Psoas muscle (tissue), 7 donors: ENCODE measurements at regions not wholly inside any gene's neighbourhood (a gene's known extent, or its start where the extent isn't known, plus 50 kb on each side); places are given as distances from the start of the nearest gene placed in this dataset.

ENCODE experiments used
- ATAC-seq, 4 donors: fragments of 200-7000 bp; cut with Tn5 transposase; one replicate each; pipeline ENCODE4 v1.9.1; 2020; ENCODE audit warnings: moderate library complexity in 3 of 4, mild to moderate bottlenecking in 2 of 4
- DNase-seq, 2 donors: peaks; one replicate each; pipeline ENCODE4 v3.0.0-alpha.2; 2020
- H3K27ac ChIP-seq: fragments of 200-600 bp; one replicate; pipeline ENCODE4 v1.8.0; 2022
- H3K27me3 ChIP-seq, 3 donors: fragments of 200-600 bp in 1 of 3; one replicate each; pipeline versions ENCODE4 v1.6.1 to v1.8.0; 2013 to 2022; ENCODE audit warnings: low read length in 2 of 3, mild to moderate bottlenecking in 2 of 3, moderate library complexity in 1 of 3; ENCODE audit not compliant: insufficient read depth in 3 of 3
- H3K36me3 ChIP-seq, 2 donors: fragments of 200-600 bp in 1 of 2; one replicate each; pipeline versions ENCODE4 v1.6.1 to v1.8.0; 2013 to 2022; ENCODE audit warnings: low read depth in 1 of 2, mild to moderate bottlenecking in 1 of 2, moderate library complexity in 1 of 2; ENCODE audit not compliant: insufficient read depth in 1 of 2
- H3K4me1 ChIP-seq: fragments of 200-600 bp; one replicate; pipeline ENCODE4 v1.8.0; 2022
- H3K4me3 ChIP-seq: fragments of 200-600 bp; one replicate; pipeline ENCODE4 v1.8.0; 2022; ENCODE audit warnings: mild to moderate bottlenecking
- H3K9me3 ChIP-seq: fragments of 200-600 bp; one replicate; pipeline ENCODE4 v1.8.0; 2022
- WGBS, 3 donors: extraction: QIAGEN DNeasy Blood & Tissue Kit; methylation state at CpG; one replicate each; pipeline versions ENCODE4 v1.1.6 to v1.1.7; 2013; 5-methylcytosine and 5-hydroxymethylcytosine counted together
- intact Hi-C, 2 donors: fragments of 100-400 bp; cut with DNase I; formaldehyde crosslinking; loops; one replicate each; pipeline versions ENCODE4 v1.11.0 to v1.14.2; 2022
- TF ChIP-seq, protein P1 (sequence below): fragments of 200-600 bp; IDR thresholded peaks from one replicate; pipeline ENCODE4 v1.8.0; 2022; ENCODE audit warnings: antibody characterized with exemption
- donor health status: healthy with polysubstance abuse.
- donor health status: DM: no; HTN: no; CAD: no; lungs with moderate emphysema.
- donor health status: Bipolar disorder and iron deficiency.
- donor health status: healthy.
- donor health status: DM: yes; HTN: yes; CAD: no.
- donor health status: DM: no; HTN: no; CAD: no.
- donor health status: DM: yes; HTN: yes; CAD: no.

DNA sequence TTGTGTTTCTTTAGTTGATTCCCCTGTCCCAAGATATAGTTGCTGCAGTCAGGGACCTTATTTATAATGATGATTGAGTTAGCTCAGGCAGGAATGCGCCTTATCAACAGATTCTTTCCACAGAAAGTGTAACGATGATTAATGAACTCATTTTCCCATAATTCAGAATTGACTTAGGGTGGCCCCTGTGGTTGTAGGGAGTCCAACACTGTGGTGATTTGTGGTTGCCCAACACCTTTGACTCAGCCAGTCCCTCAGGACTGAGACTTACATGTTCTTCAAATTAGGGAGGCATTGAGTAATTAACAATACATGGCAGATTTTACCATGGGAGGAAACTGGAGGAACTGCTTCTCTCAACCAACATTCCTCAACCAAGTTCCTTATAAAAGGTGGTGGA is 221.9 kb downstream of the GABRG2 start:
- DNase-seq = no peak

DNA sequence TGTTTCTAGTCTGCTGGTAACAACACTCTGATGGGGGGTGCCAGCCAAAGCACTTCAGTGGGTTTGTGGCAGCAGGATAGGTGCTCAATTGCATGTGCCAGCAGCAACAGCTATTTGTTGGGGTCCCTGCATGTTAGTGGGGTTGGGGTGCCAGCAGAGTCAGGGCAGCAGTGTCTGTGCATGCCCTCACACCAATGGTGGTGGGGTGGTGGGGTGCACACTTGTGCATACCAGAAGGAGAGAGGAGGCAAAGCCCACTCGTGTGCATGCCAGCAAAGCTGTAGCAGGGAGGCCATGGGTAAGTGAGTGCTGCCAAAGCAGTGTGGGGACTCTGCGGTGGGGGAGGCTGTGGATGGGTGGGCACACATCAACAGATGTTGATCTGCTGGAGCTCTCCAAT is 232.2 kb downstream of the GABRG2 start:
- TF ChIP-seq, protein P1, sequence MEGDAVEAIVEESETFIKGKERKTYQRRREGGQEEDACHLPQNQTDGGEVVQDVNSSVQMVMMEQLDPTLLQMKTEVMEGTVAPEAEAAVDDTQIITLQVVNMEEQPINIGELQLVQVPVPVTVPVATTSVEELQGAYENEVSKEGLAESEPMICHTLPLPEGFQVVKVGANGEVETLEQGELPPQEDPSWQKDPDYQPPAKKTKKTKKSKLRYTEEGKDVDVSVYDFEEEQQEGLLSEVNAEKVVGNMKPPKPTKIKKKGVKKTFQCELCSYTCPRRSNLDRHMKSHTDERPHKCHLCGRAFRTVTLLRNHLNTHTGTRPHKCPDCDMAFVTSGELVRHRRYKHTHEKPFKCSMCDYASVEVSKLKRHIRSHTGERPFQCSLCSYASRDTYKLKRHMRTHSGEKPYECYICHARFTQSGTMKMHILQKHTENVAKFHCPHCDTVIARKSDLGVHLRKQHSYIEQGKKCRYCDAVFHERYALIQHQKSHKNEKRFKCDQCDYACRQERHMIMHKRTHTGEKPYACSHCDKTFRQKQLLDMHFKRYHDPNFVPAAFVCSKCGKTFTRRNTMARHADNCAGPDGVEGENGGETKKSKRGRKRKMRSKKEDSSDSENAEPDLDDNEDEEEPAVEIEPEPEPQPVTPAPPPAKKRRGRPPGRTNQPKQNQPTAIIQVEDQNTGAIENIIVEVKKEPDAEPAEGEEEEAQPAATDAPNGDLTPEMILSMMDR = no peak
- DNase-seq (no peak), ATAC-seq (no peak)
- H3K9me3 ChIP-seq = no peaks in the 10 kb centered on the region
- no peaks in the 10 kb centered on the region for H3K27me3 ChIP-seq
- no peaks in the 10 kb centered on the region for H3K4me1 ChIP-seq
- no peak overlapping the region for H3K27ac ChIP-seq
- H3K36me3 ChIP-seq = no peaks in the 10 kb centered on the region
- whole genome bisulfite sequencing, 3 donors = 45 to 56% (median 45%) methylated on average over 2 of the region's 2 CpGs
- no peak overlapping the region for H3K4me3 ChIP-seq
- intact Hi-C loops = no loop called here

More for the DNA sequence above, 221.9 kb downstream of the GABRG2 start:
- H3K36me3 ChIP-seq = no peaks in the 10 kb centered on the region
- 24 to 29% (median 28%) methylated on average over 2 of the region's 2 CpGs for WGBS, 3 donors
- no peaks in the 10 kb centered on the region for H3K9me3 ChIP-seq
- H3K27me3 ChIP-seq = no peaks in the 10 kb centered on the region
- H3K4me1 ChIP-seq = no peaks in the 10 kb centered on the region
- H3K4me3 ChIP-seq = no peak overlapping the region
- TF ChIP-seq, protein P1 = no peak
- intact Hi-C loops = no loop called here
- no peak for ATAC-seq
- H3K27ac ChIP-seq = no peak overlapping the region

DNA sequence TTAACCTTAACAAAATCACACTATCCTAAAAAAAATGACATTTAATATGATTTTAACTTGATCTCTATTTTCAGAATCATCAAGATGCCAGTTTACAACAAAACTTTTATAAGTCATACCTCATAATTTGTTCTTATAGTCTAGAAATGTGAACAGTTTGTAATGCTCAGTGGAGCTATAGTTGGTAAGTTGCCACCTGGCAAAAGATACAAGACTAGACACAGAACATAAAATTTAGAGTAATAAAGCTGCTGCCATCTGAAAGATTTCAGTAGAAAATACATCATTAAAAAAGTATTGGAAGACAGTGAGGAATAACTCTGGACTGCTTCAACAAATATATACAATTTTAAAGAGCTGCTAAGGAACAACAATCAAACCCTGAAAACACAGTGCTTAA is 233.8 kb downstream of the GABRG2 start:
- Histone ChIP-seq H3K27ac (no peak overlapping the region), H3K4me1 (no peaks in the 10 kb centered on the region), H3K4me3 (no peak overlapping the region), H3K27me3 (no peaks in the 10 kb centered on the region), H3K9me3 (no peaks in the 10 kb centered on the region), H3K36me3 (no peaks in the 10 kb centered on the region)
- ATAC-seq = no peak
- no peak for DNase-seq
- intact Hi-C loops = no loop called here
- TF ChIP-seq, protein P1 = no peak

DNA sequence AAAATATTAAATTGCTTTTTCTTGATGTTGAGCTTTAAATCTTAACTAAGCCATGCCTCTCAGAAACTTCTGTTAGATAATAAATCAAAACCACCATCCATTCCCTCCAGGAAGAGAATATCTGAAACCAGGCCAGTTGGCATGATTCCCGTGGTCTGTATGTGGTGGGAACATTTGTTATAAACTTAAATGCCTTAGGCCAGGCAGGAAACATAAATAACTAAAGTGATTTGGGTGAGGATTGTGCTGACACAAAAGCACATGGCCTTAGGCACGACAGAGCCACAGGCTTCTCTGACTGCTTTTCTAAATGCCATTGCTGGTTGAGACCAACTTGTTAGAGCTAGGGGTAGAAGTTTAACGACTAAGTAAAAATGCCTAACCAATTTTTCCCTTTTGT is 255.9 kb downstream of the GABRG2 start:
- intact Hi-C loops = no loop called here

DNA sequence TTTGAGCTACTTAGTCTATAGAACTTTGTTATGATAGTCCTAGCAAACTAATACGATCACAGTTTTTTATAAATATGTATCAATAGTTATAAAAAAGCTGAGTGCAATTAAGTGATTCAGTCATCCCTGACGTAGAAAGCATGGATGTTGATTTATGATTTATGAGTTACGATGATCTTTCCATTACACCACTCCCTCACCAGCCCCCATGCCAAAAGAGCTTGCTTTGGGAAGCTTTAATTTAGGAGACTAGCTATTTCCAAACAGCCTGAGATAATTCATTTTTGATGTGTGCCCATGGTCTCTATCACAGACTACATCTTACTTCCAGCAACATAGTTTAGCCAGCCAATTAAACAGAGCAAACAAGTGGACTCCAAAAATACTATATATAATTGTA is 256.8 kb downstream of the GABRG2 start:
- Histone ChIP-seq H3K4me3 (no peak overlapping the region), H3K36me3 (no peaks in the 10 kb centered on the region), H3K27me3 (no peaks in the 10 kb centered on the region), H3K9me3 (no peaks in the 10 kb centered on the region), H3K27ac (no peak overlapping the region), H3K4me1 (no peaks in the 10 kb centered on the region)
- TF ChIP-seq, protein P1 = no peak
- WGBS, 3 donors = 41 to 43% (median 42%) methylated on average over 3 of the region's 3 CpGs
- intact Hi-C loops = no loop called here
- no peak for DNase-seq
- ATAC-seq = no peak

More for the DNA sequence above, 255.9 kb downstream of the GABRG2 start:
- Histone ChIP-seq H3K4me1 (no peaks in the 10 kb centered on the region), H3K4me3 (no peak overlapping the region), H3K36me3 (no peaks in the 10 kb centered on the region), H3K9me3 (no peaks in the 10 kb centered on the region), H3K27ac (no peak overlapping the region), H3K27me3 (no peaks in the 10 kb centered on the region)
- 5 to 6% (median 5%) methylated on average over 3 of the region's 3 CpGs for WGBS, 3 donors
- no peak for ATAC-seq
- no peak for DNase-seq
- TF ChIP-seq, protein P1 = no peak
